Loucy (cell line): ENCODE measurements at regions not wholly inside any gene's neighbourhood (a gene's known extent, or its start where the extent isn't known, plus 50 kb on each side); places are given as distances from the start of the nearest gene placed in this dataset.

Experiments used
- EZH2phosphoT487 ChIP-seq: fragments of 200-600 bp; IDR thresholded peaks from 2 replicates; pipeline ENCODE4 v1.6.1; 2018; ENCODE audit warnings: antibody characterized with exemption, mild to moderate bottlenecking, moderate library complexity, borderline replicate concordance
- TF ChIP-seq, protein P1 (sequence below): fragments of 200-600 bp; sonication (generic); conservative IDR thresholded peaks from 2 replicates; pipeline ENCODE4 v1.5.1; 2014; ENCODE audit warnings: mild to moderate bottlenecking, antibody characterized with exemption, low read length

DNA sequence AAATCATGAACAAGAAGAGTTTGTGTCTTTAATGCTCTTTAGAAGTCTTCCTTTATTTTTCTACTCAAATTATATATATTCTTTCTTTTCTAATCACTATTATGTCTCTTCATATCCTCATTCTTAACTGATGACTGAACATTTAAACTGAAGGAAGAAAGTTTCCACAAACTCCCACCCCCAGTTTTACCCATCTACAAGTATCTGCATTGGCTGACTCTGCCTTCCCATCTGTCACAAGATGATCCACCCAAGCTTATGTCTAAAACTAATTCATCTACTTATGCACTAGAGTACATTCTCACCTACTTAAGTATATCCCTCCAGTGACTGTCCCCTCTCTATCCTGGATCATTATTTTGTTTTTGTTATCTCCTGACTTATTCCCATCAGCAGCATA, 344.5 kb downstream of the PRR16 start:
- TF ChIP-seq, protein P1, sequence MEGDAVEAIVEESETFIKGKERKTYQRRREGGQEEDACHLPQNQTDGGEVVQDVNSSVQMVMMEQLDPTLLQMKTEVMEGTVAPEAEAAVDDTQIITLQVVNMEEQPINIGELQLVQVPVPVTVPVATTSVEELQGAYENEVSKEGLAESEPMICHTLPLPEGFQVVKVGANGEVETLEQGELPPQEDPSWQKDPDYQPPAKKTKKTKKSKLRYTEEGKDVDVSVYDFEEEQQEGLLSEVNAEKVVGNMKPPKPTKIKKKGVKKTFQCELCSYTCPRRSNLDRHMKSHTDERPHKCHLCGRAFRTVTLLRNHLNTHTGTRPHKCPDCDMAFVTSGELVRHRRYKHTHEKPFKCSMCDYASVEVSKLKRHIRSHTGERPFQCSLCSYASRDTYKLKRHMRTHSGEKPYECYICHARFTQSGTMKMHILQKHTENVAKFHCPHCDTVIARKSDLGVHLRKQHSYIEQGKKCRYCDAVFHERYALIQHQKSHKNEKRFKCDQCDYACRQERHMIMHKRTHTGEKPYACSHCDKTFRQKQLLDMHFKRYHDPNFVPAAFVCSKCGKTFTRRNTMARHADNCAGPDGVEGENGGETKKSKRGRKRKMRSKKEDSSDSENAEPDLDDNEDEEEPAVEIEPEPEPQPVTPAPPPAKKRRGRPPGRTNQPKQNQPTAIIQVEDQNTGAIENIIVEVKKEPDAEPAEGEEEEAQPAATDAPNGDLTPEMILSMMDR: no peak
- no peak for TF ChIP-seq EZH2phosphoT487
